ENCODE measurements at regions not wholly inside any gene's neighbourhood (a gene's known extent, or its start where the extent isn't known, plus 50 kb on each side); places are given as distances from the start of the nearest gene placed in this dataset.

DNA sequence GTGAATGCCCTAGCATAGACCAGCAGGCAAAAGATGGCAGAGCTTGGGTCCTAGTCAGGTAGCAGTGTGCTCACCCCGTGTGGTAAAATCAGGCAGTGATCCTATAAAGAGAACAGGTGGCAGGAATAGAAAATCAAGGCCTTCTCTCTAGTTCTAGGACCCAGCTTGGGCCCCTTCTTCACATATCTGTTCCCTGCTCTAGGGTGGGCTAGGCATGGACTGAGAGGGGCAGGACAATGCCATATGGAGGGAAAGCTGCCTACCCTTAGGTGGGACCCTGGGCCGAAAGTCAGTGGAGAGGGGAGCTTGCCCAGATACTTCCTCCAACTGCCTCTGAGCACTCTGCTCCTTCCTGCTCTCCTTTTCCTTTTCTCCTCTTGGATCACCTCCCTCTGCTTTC is 117.4 kb upstream of the NALF2 start:
- Histone ChIP-seq H3K23ac (ENCODE audit: insufficient read length, low read depth, low read length) (no peak overlapping the region), H3K79me1 (ENCODE audit: insufficient read depth, low read depth, low read length, poor library complexity, severe bottlenecking) (no peaks in the 10 kb centered on the region), H4K91ac (ENCODE audit: insufficient read length, low read depth, low read length) (no peak overlapping the region), H3K4me2 (ENCODE audit: insufficient read depth, insufficient read length, low read length) (no peak overlapping the region), H2BK12ac (ENCODE audit: insufficient read length, low read depth, low read length) (no peak overlapping the region), H3K4me1 (ENCODE audit: insufficient read depth, low read length) (no peaks in the 10 kb centered on the region), H3K27me3 (ENCODE audit: insufficient read depth, low read length) (no peaks in the 10 kb centered on the region; the same call in 1 of the 2 replicates), H2BK15ac (ENCODE audit: low read depth, low read length) (no peak overlapping the region), H3K4ac (ENCODE audit: low read depth, low read length) (no peak overlapping the region), H3K27ac (ENCODE audit: insufficient read length, low read depth, low read length) (no peak overlapping the region), H2BK5ac (ENCODE audit: insufficient read length, low read length) (no peak overlapping the region), H3K14ac (ENCODE audit: insufficient read depth, low read length) (no peak overlapping the region), H2AFZ (ENCODE audit: low read length) (no peak overlapping the region), H3K56ac (ENCODE audit: insufficient read length, low read depth, low read length) (no peak overlapping the region), H4K8ac (replicated peaks; ENCODE audit: insufficient read length, low read depth, low read length) (no peak overlapping the region), H2AK5ac (ENCODE audit: insufficient read length, low read length) (no peak overlapping the region), H3K18ac (ENCODE audit: insufficient read length, low read depth, low read length) (no peak overlapping the region), H3K9me3 (ENCODE audit: control insufficient read depth, low read depth, low read length) (no peaks in the 10 kb centered on the region), H3K9ac (ENCODE audit: extremely low read depth, insufficient read length, low read length) (no peak overlapping the region), H4K5ac (ENCODE audit: insufficient read length, low read depth, low read length) (no peak overlapping the region), H3T11ph (ENCODE audit: low read length) (no peak overlapping the region), H4K20me1 (ENCODE audit: control insufficient read depth, insufficient read depth, insufficient read length) (no peaks in the 10 kb centered on the region), H3K23me2 (ENCODE audit: insufficient read length, low read depth, low read length, poor library complexity, severe bottlenecking) (no peaks in the 10 kb centered on the region), H2BK20ac (ENCODE audit: low read depth, low read length, poor library complexity, severe bottlenecking) (no peak overlapping the region), H3K79me2 (ENCODE audit: insufficient read depth, low read length) (no peaks in the 10 kb centered on the region), H2BK120ac (ENCODE audit: low read depth, low read length, poor library complexity, severe bottlenecking) (no peak overlapping the region)
- Mint-ChIP-seq H3K27ac (no peak overlapping the region), H3K4me1 (peaks cover 11 to 18% of the 10 kb centered on the region in 2 experiments), H3K36me3 (ENCODE audit: insufficient read depth in 1 of 3, low read depth in 3 of 3) (no peaks in the 10 kb centered on the region; a peak in 1 of 7 replicates), H3K4me3 (no peak overlapping the region), H3K27me3 (ENCODE audit: low read depth) (peaks cover 90% of the 10 kb centered on the region), H3K9me3 (peaks cover 75 to 82% of the 10 kb centered on the region in 2 experiments)
- WGBS (ENCODE audit: extremely low coverage, insufficient read length, low lambda C conversion rate): no CpG with 5 or more reads among the region's 2 CpGs
- TF ChIP-seq, protein P1, sequence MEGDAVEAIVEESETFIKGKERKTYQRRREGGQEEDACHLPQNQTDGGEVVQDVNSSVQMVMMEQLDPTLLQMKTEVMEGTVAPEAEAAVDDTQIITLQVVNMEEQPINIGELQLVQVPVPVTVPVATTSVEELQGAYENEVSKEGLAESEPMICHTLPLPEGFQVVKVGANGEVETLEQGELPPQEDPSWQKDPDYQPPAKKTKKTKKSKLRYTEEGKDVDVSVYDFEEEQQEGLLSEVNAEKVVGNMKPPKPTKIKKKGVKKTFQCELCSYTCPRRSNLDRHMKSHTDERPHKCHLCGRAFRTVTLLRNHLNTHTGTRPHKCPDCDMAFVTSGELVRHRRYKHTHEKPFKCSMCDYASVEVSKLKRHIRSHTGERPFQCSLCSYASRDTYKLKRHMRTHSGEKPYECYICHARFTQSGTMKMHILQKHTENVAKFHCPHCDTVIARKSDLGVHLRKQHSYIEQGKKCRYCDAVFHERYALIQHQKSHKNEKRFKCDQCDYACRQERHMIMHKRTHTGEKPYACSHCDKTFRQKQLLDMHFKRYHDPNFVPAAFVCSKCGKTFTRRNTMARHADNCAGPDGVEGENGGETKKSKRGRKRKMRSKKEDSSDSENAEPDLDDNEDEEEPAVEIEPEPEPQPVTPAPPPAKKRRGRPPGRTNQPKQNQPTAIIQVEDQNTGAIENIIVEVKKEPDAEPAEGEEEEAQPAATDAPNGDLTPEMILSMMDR (conservative IDR thresholded peaks at IDR 0.05): no peak
- DNase-seq: no peak
